HCT116 (cell line): ENCODE measurements at regions not wholly inside any gene's neighbourhood (a gene's known extent, or its start where the extent isn't known, plus 50 kb on each side); places are given as distances from the start of the nearest gene placed in this dataset.

Source experiments
- ATAC-seq: fragments of 200-7000 bp; cut with Tn5 transposase; 2 replicates; pipeline ENCODE4 v1.9.1; 2020; ENCODE audit warnings: mild to moderate bottlenecking, moderate library complexity
- BruUV-seq: library from RNA; stranded (reverse); fragments of 400-500 nt; replicated peaks from 2 replicates; lab custom pipeline; 2021; lab: Mats Ljungman, UMichigan
- CTCF ChIA-PET: fragments of 300-600 bp; sonication (Branson Sonifier 250); formaldehyde crosslinking; loops from one replicate; lab custom pipeline; 2021; ENCODE audit warnings: antibody characterized with exemption; lab: Charles Lee
- POLR2A ChIA-PET: fragments of 300-600, 350-600 bp; sonication (Branson Sonifier 250); formaldehyde crosslinking; loops from one replicate; lab custom pipeline; 2021; ENCODE audit warnings: antibody characterized with exemption; lab: Charles Lee
- RAD21 ChIA-PET, 2 experiments: fragments of 300-600 bp; sonication (Branson Sonifier 250); formaldehyde crosslinking; loops; one replicate each; lab custom pipeline; 2023; ENCODE audit warnings: low total read pairs in 2 of 2; ENCODE audit not compliant: uncharacterized antibody in 2 of 2, unreplicated experiment in 2 of 2, low non-redundant PET in 1 of 2; lab: Charles Lee
- DNase-seq: peaks from one replicate; pipeline ENCODE4 v3.0.0-alpha.2; 2010; ENCODE audit warnings: low read depth, low spot score
- H2AFZ ChIP-seq: fragments of 200-600 bp; shearing (Covaris generic), sonication (generic); 2 replicates; pipeline ENCODE4 v1.6.1; 2017; ENCODE audit warnings: low read depth, mixed run types, mixed read lengths, antibody characterized with exemption, low read length; ENCODE audit not compliant: poor library complexity, severe bottlenecking
- H3K27ac ChIP-seq: 2 replicates; pipeline ENCODE4 v1.5.1; 2012; ENCODE audit warnings: low read depth, low read length
- H3K27me3 ChIP-seq: fragments of 200-600 bp; sonication (generic); 2 replicates; pipeline ENCODE4 v1.6.1; 2016; ENCODE audit warnings: mixed run types, low read length, mixed read lengths; ENCODE audit not compliant: insufficient read depth
- H3K36me3 ChIP-seq, 2 experiments: fragments of 200-500 bp in 1 of 2; fragments of 200-600 bp in 1 of 2; sonication (Bioruptor generic) in 1 of 2; sonication (generic) in 1 of 2; 2 replicates each; pipeline versions ENCODE4 v1.5.1 to v1.6.1; 2014 to 2016; ENCODE audit warnings: low read length in 2 of 2, inconsistent platforms in 1 of 2, mixed read lengths in 1 of 2, mixed run types in 1 of 2; ENCODE audit not compliant: insufficient read depth in 2 of 2, control insufficient read depth in 1 of 2
- H3K4me1 ChIP-seq, 2 experiments: fragments of 200-600 bp in 1 of 2; sonication (generic) in 1 of 2; 2 replicates each; pipeline versions ENCODE4 v1.5.1 to v1.6.1; 2012 to 2017; ENCODE audit warnings: low read length in 2 of 2, inconsistent platforms in 1 of 2, mild to moderate bottlenecking in 1 of 2, mixed read lengths in 1 of 2, mixed run types in 1 of 2, moderate library complexity in 1 of 2; ENCODE audit not compliant: insufficient read depth in 2 of 2, control insufficient read depth in 1 of 2
- H3K4me2 ChIP-seq: fragments of 200-600 bp; sonication (generic); 2 replicates; pipeline ENCODE4 v1.6.1; 2017; ENCODE audit warnings: mixed run types, low read length, mixed read lengths
- H3K4me3 ChIP-seq, 2 experiments: fragments of 200-600 bp in 1 of 2; sonication (generic) in 1 of 2; replicated peaks in 1 of 2; 2 replicates each; pipeline ENCODE4 v1.5.1; 2011 to 2016; ENCODE audit warnings: low read length in 2 of 2, control low read depth in 1 of 2, low read depth in 1 of 2, mild to moderate bottlenecking in 1 of 2, mixed read lengths in 1 of 2, mixed run types in 1 of 2
- H3K79me2 ChIP-seq: fragments of 200-600 bp; sonication (generic); 2 replicates; pipeline ENCODE4 v1.6.1; 2017; ENCODE audit warnings: mild to moderate bottlenecking, mixed run types, low read length, moderate library complexity, mixed read lengths; ENCODE audit not compliant: insufficient read depth
- H3K9ac ChIP-seq: fragments of 200-600 bp; sonication (generic); 2 replicates; pipeline ENCODE4 v1.6.1; 2016; ENCODE audit warnings: low read length, mixed read lengths
- H3K9me2 ChIP-seq: fragments of 200-600 bp; sonication (generic), shearing (Covaris generic); 2 replicates; pipeline ENCODE4 v1.6.1; 2017; ENCODE audit warnings: mixed run types, mild to moderate bottlenecking, moderate library complexity; ENCODE audit not compliant: insufficient read depth
- H3K9me3 ChIP-seq, 2 experiments: fragments of 200-500 bp in 1 of 2; fragments of 200-600 bp in 1 of 2; sonication (Bioruptor generic) in 1 of 2; sonication (generic) in 1 of 2; 2 replicates each; pipeline ENCODE4 v1.6.1; 2014 to 2017; ENCODE audit warnings: low read length in 2 of 2, mixed read lengths in 2 of 2, inconsistent platforms in 1 of 2, low read depth in 1 of 2, mild to moderate bottlenecking in 1 of 2, mixed run types in 1 of 2, moderate library complexity in 1 of 2; ENCODE audit not compliant: control insufficient read depth in 1 of 2, insufficient read depth in 1 of 2
- H4K20me1 ChIP-seq: fragments of 200-600 bp; sonication (generic), shearing (Covaris generic); 2 replicates; pipeline ENCODE4 v1.6.1; 2017; ENCODE audit warnings: mixed run types, mild to moderate bottlenecking, moderate library complexity; ENCODE audit not compliant: insufficient read depth
- EZH2phosphoT487 ChIP-seq: fragments of 200-600 bp; IDR thresholded peaks from 2 replicates; pipeline ENCODE4 v1.6.1; 2018; ENCODE audit warnings: antibody characterized with exemption, borderline replicate concordance
- POLR2A ChIP-seq: IDR thresholded peaks from 2 replicates; pipeline ENCODE4 v1.7.0; 2011; ENCODE audit warnings: borderline replicate concordance; ENCODE audit not compliant: insufficient read depth, insufficient read length; ENCODE audit errors: extremely low read depth
- RAD21 ChIP-seq: IDR thresholded peaks from 2 replicates; pipeline ENCODE4 v1.6.1; 2012; ENCODE audit warnings: low read depth, mild to moderate bottlenecking
- SIN3A ChIP-seq: IDR thresholded peaks from 2 replicates; pipeline ENCODE4 v1.6.1; 2012; ENCODE audit warnings: low read depth
- YY1 ChIP-seq: IDR thresholded peaks from 2 replicates; pipeline ENCODE4 v1.6.1; 2011; ENCODE audit warnings: low read length, low read depth, moderate library complexity, mild to moderate bottlenecking; ENCODE audit not compliant: insufficient replicate concordance; ENCODE audit errors: extremely low read depth
- intact Hi-C: fragments of 100-400 bp; cut with micrococcal nuclease; formaldehyde crosslinking; loops from 2 replicates; pipeline ENCODE4 v1.10.0; 2022
- TF ChIP-seq, protein P1 (sequence below): IDR thresholded peaks from 2 replicates; pipeline ENCODE4 v1.6.1; 2011; ENCODE audit warnings: mild to moderate bottlenecking, low read length, moderate library complexity; ENCODE audit not compliant: insufficient replicate concordance; ENCODE audit errors: extremely low read depth
- TF ChIP-seq, protein P2 (sequence below): IDR thresholded peaks from 2 replicates; pipeline ENCODE4 v1.6.1; 2012; ENCODE audit warnings: low read depth

DNA sequence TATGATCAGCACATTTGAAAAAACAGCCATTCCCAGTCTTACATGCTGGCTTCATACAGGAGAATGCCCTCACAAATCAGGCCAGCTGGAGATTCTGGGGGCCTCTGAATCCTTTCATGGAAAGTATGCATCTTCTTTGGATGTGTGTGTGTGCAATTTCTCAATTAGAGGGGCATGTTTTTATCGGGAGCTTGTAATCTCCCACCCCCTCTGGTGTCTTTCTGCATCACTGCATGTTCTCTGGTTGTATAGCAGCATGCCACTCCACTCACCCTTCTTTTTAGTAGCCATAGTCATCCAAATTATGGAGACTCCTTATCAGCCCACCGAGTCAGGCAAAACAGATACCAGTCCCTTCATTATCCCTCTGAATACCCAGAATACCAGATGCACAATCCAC is 282.2 kb upstream of the SLIT2 start:
- intact Hi-C loops: no loop called here
- POLR2A ChIA-PET: no interaction called here
- Histone ChIP-seq H3K9ac (no peak overlapping the region), H3K4me3 (no peak overlapping the region), H3K27me3 (no peaks in the 10 kb centered on the region), H3K36me3 (no peaks in the 10 kb centered on the region), H3K79me2 (no peaks in the 10 kb centered on the region), H3K9me3 (no peaks in the 10 kb centered on the region), H4K20me1 (no peaks in the 10 kb centered on the region), H3K9me2 (no peaks in the 10 kb centered on the region), H3K27ac (no peak overlapping the region), H3K4me2 (no peak overlapping the region), H3K4me1 (0 out of 4 replicates have a peak, but pooled peaks cover 0 to 4% of the 10 kb centered on the region in 2 experiments), H2AFZ (no peak overlapping the region)
- RAD21 ChIA-PET: no interaction called here
- no TSS peak for BruUV-seq
- CTCF ChIA-PET: no interaction called here
- ATAC-seq: no peak
- no peak for DNase-seq
- TF ChIP-seq SIN3A: no peak
- TF ChIP-seq, protein P1, sequence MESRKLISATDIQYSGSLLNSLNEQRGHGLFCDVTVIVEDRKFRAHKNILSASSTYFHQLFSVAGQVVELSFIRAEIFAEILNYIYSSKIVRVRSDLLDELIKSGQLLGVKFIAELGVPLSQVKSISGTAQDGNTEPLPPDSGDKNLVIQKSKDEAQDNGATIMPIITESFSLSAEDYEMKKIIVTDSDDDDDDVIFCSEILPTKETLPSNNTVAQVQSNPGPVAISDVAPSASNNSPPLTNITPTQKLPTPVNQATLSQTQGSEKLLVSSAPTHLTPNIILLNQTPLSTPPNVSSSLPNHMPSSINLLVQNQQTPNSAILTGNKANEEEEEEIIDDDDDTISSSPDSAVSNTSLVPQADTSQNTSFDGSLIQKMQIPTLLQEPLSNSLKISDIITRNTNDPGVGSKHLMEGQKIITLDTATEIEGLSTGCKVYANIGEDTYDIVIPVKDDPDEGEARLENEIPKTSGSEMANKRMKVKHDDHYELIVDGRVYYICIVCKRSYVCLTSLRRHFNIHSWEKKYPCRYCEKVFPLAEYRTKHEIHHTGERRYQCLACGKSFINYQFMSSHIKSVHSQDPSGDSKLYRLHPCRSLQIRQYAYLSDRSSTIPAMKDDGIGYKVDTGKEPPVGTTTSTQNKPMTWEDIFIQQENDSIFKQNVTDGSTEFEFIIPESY: no peak
- TF ChIP-seq POLR2A: no peak
- TF ChIP-seq RAD21: peak; percentile 13
- TF ChIP-seq EZH2phosphoT487: no peak
- TF ChIP-seq, protein P2, sequence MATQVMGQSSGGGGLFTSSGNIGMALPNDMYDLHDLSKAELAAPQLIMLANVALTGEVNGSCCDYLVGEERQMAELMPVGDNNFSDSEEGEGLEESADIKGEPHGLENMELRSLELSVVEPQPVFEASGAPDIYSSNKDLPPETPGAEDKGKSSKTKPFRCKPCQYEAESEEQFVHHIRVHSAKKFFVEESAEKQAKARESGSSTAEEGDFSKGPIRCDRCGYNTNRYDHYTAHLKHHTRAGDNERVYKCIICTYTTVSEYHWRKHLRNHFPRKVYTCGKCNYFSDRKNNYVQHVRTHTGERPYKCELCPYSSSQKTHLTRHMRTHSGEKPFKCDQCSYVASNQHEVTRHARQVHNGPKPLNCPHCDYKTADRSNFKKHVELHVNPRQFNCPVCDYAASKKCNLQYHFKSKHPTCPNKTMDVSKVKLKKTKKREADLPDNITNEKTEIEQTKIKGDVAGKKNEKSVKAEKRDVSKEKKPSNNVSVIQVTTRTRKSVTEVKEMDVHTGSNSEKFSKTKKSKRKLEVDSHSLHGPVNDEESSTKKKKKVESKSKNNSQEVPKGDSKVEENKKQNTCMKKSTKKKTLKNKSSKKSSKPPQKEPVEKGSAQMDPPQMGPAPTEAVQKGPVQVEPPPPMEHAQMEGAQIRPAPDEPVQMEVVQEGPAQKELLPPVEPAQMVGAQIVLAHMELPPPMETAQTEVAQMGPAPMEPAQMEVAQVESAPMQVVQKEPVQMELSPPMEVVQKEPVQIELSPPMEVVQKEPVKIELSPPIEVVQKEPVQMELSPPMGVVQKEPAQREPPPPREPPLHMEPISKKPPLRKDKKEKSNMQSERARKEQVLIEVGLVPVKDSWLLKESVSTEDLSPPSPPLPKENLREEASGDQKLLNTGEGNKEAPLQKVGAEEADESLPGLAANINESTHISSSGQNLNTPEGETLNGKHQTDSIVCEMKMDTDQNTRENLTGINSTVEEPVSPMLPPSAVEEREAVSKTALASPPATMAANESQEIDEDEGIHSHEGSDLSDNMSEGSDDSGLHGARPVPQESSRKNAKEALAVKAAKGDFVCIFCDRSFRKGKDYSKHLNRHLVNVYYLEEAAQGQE: no peak
- no peak for TF ChIP-seq YY1
